ENCODE measurements at regions not wholly inside any gene's neighbourhood (a gene's known extent, or its start where the extent isn't known, plus 50 kb on each side); places are given as distances from the start of the nearest gene placed in this dataset.

DNA sequence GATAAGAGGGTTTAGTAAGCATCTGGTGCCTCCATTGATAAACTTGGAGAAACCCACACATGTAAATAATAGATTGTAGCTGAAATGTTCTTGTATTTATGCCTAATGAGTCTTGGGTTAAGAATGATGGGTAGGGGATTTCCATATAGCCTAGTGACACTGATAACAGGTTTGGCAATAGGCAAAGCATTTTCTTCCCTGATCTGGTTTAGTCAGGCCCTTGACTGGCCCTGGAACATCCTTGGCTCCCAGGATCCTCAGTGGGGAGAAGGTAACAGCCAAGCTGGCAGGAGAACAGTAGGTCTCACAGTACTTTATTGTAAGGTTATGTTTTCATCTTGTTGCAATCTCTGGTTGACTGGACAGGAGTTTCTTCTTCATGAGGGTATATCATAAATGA is 228.4 kb downstream of the DIPK2A start:
- TF ChIP-seq ZBTB7A (IDR thresholded peaks at IDR 0.05; ENCODE audit: low read depth) (no peak), FOXM1 (IDR thresholded peaks at IDR 0.05; ENCODE audit: borderline replicate concordance, low read depth) (no peak), TEAD4 (IDR thresholded peaks at IDR 0.05) (no peak), RAD21 (IDR thresholded peaks at IDR 0.05; ENCODE audit: low read depth) (no peak), REST (IDR thresholded peaks at IDR 0.05; ENCODE audit: low read depth) (no peak), TAF1 (IDR thresholded peaks at IDR 0.05; ENCODE audit: low read depth) (no peak), EGR1 (IDR thresholded peaks at IDR 0.05) (no peak)
- TF ChIP-seq, protein P1, sequence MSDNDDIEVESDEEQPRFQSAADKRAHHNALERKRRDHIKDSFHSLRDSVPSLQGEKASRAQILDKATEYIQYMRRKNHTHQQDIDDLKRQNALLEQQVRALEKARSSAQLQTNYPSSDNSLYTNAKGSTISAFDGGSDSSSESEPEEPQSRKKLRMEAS (IDR thresholded peaks at IDR 0.05) = no peak

DNA sequence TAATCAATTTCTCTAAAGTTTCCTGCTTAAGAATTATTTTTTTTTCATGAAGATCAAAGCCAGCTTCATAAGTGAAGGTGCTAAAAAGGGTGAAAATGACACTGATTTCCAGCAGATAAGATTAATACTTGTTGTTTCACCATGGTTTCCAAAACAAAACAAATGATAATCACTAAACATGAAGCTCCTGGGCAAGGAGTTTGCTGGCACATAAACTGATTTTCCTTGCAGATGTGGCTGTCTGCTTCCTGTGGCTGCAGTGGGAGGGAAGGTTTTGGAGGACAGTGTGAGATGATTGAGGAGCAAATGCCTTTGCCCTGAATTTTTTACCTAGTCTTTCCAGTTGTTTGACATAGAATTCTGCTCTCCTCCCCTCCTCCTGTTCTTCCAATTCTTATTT is 228.8 kb downstream of the DIPK2A start:
- TF ChIP-seq TCF12 (IDR thresholded peaks at IDR 0.05; ENCODE audit: low read depth) (no peak), CREB1 (IDR thresholded peaks at IDR 0.05; ENCODE audit: low read depth) (no peak), NFIC (IDR thresholded peaks at IDR 0.05) (no peak), REST (IDR thresholded peaks at IDR 0.05; ENCODE audit: low read depth) (no peak), TAF1 (IDR thresholded peaks at IDR 0.05; ENCODE audit: low read depth) (no peak)

- TF ChIP-seq TEAD4 (IDR thresholded peaks at IDR 0.05) = no peak
- TF ChIP-seq NFIC (IDR thresholded peaks at IDR 0.05) = peak; percentile 43; the same call in 1 of the 2 replicates
These were observed 250.1 kb downstream of the DIPK2A start for GRCh38 chr3:144221761-144222160.

DNA sequence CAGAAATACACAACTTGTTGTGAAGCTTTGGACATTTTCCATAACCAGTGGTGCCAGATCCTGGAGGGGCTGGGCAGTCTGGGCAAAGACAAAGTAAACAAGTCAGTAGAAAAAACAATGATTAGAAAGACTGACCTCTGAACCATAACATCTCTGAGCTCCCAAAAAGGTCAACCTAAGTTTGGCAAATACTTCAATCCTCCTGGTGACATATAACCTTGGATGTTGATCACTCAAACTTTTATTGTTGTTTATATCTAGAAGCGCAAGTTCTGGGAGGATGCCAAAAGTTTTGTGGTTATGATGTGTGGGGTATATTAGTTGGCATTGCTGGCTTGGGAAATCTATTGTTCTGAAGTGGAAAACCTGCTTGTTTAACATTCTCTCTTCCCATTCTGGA is 257.7 kb downstream of the DIPK2A start:
- TF ChIP-seq CEBPB (IDR thresholded peaks at IDR 0.05) (no peak), FOXM1 (IDR thresholded peaks at IDR 0.05; ENCODE audit: borderline replicate concordance, low read depth) (no peak), ZBTB7A (IDR thresholded peaks at IDR 0.05; ENCODE audit: low read depth) (no peak), NFIC (IDR thresholded peaks at IDR 0.05) (no peak), CREB1 (IDR thresholded peaks at IDR 0.05; ENCODE audit: low read depth) (no peak)

- TF ChIP-seq RAD21 (IDR thresholded peaks at IDR 0.05; ENCODE audit: low read depth) = no peak
- TF ChIP-seq REST (IDR thresholded peaks at IDR 0.05; ENCODE audit: low read depth) = no peak
- TF ChIP-seq EP300 (IDR thresholded peaks at IDR 0.05; ENCODE audit: borderline replicate concordance) = no peak
- TF ChIP-seq, protein P1 (IDR thresholded peaks at IDR 0.05) = no peak
- no peak for TF ChIP-seq NFIC (IDR thresholded peaks at IDR 0.05)
- TF ChIP-seq TCF12 (IDR thresholded peaks at IDR 0.05; ENCODE audit: low read depth) = no peak
- TF ChIP-seq EGR1 (IDR thresholded peaks at IDR 0.05) = no peak
- TF ChIP-seq CREB1 (IDR thresholded peaks at IDR 0.05; ENCODE audit: low read depth) = no peak
- no peak for TF ChIP-seq TEAD4 (IDR thresholded peaks at IDR 0.05)
- TF ChIP-seq, protein P2, sequence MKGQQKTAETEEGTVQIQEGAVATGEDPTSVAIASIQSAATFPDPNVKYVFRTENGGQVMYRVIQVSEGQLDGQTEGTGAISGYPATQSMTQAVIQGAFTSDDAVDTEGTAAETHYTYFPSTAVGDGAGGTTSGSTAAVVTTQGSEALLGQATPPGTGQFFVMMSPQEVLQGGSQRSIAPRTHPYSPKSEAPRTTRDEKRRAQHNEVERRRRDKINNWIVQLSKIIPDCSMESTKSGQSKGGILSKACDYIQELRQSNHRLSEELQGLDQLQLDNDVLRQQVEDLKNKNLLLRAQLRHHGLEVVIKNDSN (IDR thresholded peaks at IDR 0.05) = no peak
- no peak for TF ChIP-seq CEBPB (IDR thresholded peaks at IDR 0.05)
- TF ChIP-seq ZBTB7A (IDR thresholded peaks at IDR 0.05; ENCODE audit: low read depth) = no peak
- no peak for TF ChIP-seq YY1 (IDR thresholded peaks at IDR 0.05; ENCODE audit: low read depth)
These were observed 258.3 kb downstream of the DIPK2A start for GRCh38 chr3:144229953-144230352.

GRCh38 chr3:144235489-144235888 is 263.9 kb downstream of the DIPK2A start:
- TF ChIP-seq TAF1 (IDR thresholded peaks at IDR 0.05; ENCODE audit: low read depth) (no peak), ZBTB7A (IDR thresholded peaks at IDR 0.05; ENCODE audit: low read depth) (no peak), EP300 (IDR thresholded peaks at IDR 0.05; ENCODE audit: borderline replicate concordance) (no peak), CREB1 (IDR thresholded peaks at IDR 0.05; ENCODE audit: low read depth) (no peak), EGR1 (IDR thresholded peaks at IDR 0.05) (no peak), TCF12 (IDR thresholded peaks at IDR 0.05; ENCODE audit: low read depth) (no peak), RAD21 (IDR thresholded peaks at IDR 0.05; ENCODE audit: low read depth) (no peak), REST (IDR thresholded peaks at IDR 0.05; ENCODE audit: low read depth) (no peak), YY1 (IDR thresholded peaks at IDR 0.05; ENCODE audit: low read depth) (no peak), TEAD4 (IDR thresholded peaks at IDR 0.05) (no peak), CEBPB (IDR thresholded peaks at IDR 0.05) (no peak), FOXM1 (IDR thresholded peaks at IDR 0.05; ENCODE audit: borderline replicate concordance, low read depth) (no peak)
- TF ChIP-seq, protein P1 (IDR thresholded peaks at IDR 0.05) = no peak
- TF ChIP-seq, protein P2 (IDR thresholded peaks at IDR 0.05) = no peak
